T47D (cell line): ENCODE measurements at regions not wholly inside any gene's neighbourhood (a gene's known extent, or its start where the extent isn't known, plus 50 kb on each side); places are given as distances from the start of the nearest gene placed in this dataset.
"Not testable (repeated sequence)": the region's sequence is repeated elsewhere in the genome, so short reads cannot be mapped to it uniquely, and the experiment has no call there.

Experiments
- DNase-seq, 2 experiments: peaks; one replicate each; pipeline versions ENCODE4 v3.0.0 to v3.0.0-alpha.2; 2011 to 2012; ENCODE audit warnings: low read depth in 1 of 2, low spot score in 1 of 2
- JUND ChIP-seq: IDR thresholded peaks from 2 replicates; pipeline ENCODE4 v1.6.1; 2012; ENCODE audit warnings: low read depth
- in situ Hi-C: cut with HindIII; loops from 2 replicates; pipeline ENCODE4 v1.10.0; 2016; ENCODE audit warnings: low sequenced_read_pairs, low pct_unique_long_range_greater_than_20kb

DNA sequence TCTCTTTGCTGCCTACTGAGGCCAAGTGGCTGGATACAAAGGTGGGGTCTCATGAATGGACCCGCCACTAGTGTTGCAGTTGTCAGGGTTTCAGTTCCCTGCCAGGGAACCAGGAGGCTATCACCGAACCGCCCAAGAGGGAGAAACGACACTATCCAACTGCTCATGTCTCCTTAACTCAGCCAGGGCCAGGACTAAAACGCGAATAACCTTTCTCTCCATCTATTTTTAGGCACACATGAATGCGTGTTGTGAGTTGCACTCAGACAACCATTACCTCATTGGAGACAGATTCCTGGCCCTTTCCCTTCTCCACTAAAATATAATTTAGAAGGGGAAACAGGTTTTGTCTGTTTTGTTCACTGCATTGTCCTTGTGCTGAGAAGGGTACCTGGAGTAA lies 559.5 kb downstream of the SOCS6 start:
- TF ChIP-seq JUND = no peak
- DNase-seq = no peak
- in situ Hi-C loops = no loop called here

DNA sequence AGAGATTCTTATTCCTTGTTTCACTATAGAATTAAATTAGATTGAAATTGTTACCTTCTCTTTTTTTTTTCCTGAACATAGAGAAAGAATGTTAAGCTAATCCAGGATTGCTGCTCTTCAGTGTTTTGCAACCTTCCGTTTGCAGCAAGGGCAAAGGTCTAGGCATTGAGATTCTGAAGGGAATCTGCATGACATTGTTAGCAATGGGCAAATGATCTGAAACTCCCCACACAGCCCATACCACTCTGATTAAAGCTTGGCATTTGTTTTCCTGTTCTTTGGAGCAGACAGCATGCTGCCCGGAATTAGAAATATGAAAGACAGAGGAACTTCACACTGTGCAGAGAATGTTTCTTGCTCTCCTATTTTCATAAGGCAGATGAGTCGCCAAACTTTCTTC lies 551.8 kb downstream of the SOCS6 start:
- no peak for TF ChIP-seq JUND
- in situ Hi-C loops = no loop called here
- DNase-seq = no peak

DNA sequence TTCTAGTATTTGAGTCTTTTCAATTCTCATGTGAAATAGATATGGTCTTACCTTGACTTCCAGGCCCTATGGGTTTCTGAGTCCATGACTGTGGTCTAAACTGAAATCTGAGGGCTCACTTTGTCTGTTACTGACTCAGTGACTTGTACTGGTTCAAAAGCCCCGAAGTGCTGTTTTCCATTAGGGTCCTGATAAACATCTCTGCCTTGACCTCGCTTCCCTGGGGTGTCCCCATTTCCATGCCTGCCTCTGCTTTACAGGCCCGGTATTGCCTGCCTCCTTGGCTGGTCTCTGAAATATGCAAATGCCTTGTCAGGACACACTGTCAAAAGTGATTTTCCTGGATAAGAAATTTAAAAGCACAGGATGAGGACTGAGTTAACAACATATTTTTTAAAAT lies 538.8 kb downstream of the SOCS6 start:
- no peak for TF ChIP-seq JUND
- in situ Hi-C loops = no loop called here
- no peak for DNase-seq

DNA sequence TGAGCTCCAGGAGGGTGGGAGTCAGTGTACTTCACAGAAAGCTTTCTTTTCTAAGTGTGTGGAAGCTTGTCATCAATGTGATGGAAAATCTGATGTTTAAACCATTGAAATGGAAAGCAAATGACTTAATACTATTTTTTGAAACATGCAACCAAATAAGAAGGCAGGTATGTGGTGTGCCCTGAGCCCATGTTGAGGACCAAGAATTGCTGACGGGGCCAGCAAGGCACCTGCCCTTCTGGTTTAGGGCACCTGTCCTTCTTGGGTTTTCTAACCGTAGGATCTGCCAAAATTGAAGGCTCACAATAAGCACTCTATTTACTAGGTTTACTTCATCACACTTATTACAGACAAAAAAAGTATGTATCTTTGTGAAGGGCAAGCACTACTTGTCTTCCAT lies 537.7 kb downstream of the SOCS6 start:
- in situ Hi-C loops = no loop called here
- DNase-seq = no peak

DNA sequence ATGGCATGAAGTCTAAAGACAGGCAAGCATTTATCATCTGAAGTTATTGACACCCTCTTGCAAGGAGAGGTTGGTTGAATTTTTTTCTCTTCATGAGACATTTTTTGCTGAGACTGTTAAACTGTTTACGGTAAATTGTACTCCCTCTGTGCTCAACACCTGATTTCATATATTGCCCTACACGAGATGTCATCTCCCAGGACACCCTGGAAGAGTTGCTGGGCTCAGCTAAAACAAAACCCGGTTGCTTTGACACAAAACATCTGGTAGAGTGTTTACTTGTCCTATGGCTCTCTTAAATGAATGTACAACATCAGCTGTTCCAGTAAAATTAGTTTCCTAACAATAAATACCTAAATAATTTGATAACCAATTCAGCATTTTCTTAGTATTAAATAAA lies 533.8 kb downstream of the SOCS6 start:
- no peak for DNase-seq
- TF ChIP-seq JUND = no peak
- in situ Hi-C loops = no loop called here

More for the DNA sequence above, 537.7 kb downstream of the SOCS6 start:
- no peak for TF ChIP-seq JUND

DNA sequence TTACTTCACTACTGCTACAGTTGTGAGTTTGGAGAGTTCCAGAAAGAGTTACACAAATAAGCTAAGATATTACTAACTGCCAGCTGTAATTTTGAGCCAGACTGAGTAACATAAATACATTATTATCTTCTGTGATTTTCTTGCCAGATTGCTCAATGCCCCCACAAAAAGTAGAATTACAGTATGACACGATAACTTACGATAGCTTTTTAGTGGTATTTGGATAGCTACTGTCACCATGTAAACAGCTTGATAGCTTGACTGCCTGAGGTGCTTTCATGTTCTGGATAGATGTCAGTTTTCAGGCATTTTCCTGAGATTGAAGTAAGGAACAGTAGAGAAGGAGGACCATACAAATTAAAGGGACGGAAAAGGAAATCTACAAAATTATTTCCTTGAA lies 533.3 kb downstream of the SOCS6 start:
- no peak for TF ChIP-seq JUND
- in situ Hi-C loops = no loop called here
- DNase-seq = no peak

DNA sequence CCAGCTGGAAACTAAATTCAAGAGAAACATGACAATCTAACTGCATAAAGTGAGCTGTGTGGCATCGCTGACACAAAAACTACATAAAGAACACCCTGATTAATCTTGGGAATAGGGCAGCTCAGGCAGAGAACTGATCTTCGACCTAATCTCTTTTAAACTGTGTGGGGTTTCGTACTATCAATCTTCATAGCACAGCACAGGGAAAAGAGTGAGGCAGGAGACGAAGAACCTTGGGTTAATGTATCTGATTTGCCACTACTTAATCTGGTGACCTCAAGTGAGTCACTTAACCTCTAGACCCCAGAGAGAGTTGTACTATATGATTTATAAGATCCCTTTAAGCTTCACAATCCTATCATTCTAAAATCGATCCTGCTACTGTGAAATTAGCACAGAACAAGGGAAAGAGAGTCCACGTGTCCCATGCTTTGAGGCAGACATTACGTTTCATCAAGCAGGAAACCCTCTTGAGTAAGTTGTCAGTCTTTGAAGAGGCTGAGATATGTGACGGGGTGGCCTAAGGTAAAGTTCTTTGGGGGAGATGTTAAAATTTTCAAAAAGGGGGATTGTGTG lies 519.7 kb downstream of the SOCS6 start:
- TF ChIP-seq JUND = no peak
- in situ Hi-C loops = no loop called here
- DNase-seq = no peak

DNA sequence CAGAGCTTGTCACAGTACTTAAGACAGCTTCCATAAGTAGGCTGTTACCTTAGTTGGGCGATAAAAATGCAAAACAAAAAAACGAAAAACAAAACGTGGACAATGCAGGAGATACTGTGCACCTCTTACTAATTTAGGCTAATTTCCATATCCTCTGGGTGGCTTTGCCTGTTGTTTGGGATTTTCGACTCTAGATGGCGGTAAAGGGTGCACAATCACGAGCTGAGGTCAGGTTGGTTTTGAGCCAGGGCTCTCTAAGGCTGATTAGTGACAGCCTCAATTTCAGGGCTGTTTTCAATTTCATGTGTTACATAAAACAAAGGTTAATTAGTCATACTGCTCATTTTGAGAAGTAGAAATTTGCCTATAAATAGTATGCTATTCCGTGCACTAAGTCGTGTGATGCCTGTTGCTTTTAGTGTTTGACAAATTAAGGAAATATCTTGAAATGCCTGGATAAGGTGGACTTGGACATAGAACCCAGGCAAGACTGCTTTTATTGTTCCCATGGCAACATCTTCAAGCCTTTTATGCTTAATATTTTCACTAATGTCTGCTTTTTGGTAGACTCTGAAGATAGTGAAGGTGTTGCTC lies 493.1 kb downstream of the SOCS6 start:
- in situ Hi-C loops = no loop called here
- TF ChIP-seq JUND = no peak
- DNase-seq = peak; percentile 2 to 57

DNA sequence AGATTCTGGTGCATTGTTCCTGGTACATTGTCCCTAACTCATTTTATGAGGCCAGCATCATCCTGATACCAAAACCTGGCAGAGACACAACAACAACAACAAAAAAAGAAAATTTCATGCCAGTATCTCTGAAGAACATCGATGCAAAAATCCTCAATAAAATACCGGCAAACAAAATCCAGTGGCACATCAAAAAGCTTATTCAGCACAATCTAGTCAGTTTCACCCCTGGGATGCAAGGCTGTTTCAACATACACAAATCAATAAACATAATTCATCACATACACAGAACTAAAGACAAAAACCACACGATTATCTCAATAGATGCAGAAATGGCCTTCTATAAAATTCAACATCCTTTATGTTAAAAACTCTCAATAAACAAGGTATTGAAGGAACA lies 477.4 kb downstream of the SOCS6 start:
- in situ Hi-C loops, DNase-seq: not testable (repeated sequence)

DNA sequence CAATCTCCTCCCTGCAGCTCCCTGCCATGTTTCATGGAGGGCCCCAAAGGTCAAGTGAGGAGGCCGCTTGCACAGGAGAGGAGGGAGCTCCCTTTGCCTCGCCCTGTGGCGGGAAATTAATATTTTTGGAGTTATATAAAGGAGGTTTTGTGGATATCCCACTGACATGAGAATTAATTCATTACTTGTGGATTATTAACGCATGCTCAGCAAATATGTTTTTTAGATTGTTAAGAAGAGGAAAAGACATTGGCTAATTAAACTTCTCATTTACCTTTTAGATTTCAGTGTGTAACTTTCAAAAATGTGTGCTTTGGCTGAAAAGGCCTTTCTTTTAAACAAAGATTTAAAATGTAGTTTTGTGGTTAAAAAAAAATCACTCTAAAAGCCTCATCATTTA lies 474.0 kb downstream of the SOCS6 start:
- DNase-seq = no peak
- in situ Hi-C loops = no loop called here
- no peak for TF ChIP-seq JUND

DNA sequence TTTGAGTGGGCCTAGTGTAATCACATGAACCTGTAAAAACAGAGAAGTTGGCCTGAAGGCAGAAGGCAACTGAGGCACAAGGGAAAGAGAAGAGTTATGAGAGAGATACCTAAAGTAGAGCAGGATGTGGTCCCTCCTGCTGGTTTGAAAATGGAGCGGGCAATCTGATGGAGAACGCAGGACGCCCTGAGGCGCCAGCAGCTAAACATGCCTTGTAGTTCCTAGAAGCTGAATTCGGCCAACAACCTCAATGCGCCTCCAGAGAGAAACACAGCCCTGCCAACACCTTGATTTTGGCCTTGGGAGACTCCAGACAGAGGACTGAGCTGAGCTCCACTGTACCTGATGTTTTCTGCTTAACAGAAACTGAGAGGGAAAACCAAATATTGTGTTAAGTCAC lies 469.9 kb downstream of the SOCS6 start:
- TF ChIP-seq JUND = no peak
- no peak for DNase-seq
- in situ Hi-C loops = no loop called here

DNA sequence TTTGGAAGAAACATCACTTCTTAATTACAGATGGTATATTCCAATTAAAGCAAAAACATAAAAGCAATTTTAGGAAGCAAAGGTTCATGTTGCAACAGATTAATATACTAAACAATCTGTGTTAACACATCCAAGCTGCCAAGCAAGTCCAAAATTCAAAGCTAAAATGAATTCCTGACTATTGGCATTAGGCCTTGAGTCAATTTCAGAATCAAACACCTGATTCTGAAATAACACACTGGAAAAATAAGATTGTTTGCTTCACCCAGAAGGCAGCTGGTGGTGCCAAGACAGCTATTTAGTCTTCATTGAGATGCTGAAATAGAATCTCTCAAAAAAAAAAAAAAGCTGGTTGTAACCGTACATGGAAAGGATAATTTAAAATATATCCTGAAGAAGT lies 465.6 kb downstream of the SOCS6 start:
- DNase-seq = no peak
- in situ Hi-C loops = no loop called here
- no peak for TF ChIP-seq JUND

DNA sequence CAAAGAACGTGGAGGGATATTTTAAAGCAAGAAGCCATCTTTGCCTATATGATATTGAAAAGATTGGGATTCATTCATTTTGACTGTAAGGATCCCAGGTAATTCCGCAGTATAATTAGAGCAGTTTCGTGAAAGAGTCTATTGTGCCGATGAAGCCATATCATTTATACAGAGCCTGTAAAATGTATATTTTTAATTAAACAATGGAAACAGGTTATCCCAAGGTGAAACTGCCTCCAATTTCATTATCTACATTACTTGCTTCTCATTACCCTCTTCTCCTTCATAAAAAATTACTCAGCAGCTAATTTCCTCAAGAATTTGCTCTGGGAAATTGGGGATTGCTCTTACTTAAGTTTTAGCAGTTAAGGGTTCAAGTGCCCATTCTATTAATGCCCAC lies 444.1 kb downstream of the SOCS6 start:
- DNase-seq = no peak
- TF ChIP-seq JUND = no peak
- in situ Hi-C loops = no loop called here

DNA sequence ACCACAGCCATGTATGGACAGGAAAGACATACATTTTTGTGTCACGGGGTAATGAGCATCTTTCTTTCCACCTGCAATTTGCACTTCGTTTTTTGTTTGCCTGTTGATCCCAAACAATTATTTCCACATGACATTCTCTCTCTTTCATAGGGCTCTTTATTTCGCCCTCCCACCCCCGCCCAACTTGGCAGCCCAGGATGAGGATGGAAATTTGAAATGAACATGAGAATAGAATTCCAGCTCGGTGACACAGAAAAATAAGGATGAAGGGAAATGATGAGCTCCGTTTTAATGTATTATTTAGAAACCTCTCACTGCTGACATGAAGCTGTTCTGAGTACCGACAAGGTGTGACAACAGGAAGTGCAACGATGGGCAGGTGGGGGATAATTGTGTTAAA lies 443.3 kb downstream of the SOCS6 start:
- no peak for DNase-seq
- in situ Hi-C loops = no loop called here
- no peak for TF ChIP-seq JUND
